ENCODE measurements at regions not wholly inside any gene's neighbourhood (a gene's known extent, or its start where the extent isn't known, plus 50 kb on each side); places are given as distances from the start of the nearest gene placed in this dataset.

- no peaks in the 10 kb centered on the region for H3K27me3 ChIP-seq (ENCODE audit: control insufficient read depth, low read length)
- H3K9me2 ChIP-seq (replicated peaks; ENCODE audit: control insufficient read depth, low read length) = no peaks in the 10 kb centered on the region
- no peaks in the 10 kb centered on the region for H4K20me1 ChIP-seq (ENCODE audit: control insufficient read depth, insufficient read depth, low read depth, low read length)
- H3K4me1 ChIP-seq (ENCODE audit: control insufficient read depth, low read length) = no peaks in the 10 kb centered on the region
- no peaks in the 10 kb centered on the region for H3K36me3 ChIP-seq (ENCODE audit: control insufficient read depth, low read length)
- TF ChIP-seq EZH2phosphoT487 (IDR thresholded peaks at IDR 0.05; ENCODE audit: borderline replicate concordance, low read length) = no peak
- TF ChIP-seq, protein P1, sequence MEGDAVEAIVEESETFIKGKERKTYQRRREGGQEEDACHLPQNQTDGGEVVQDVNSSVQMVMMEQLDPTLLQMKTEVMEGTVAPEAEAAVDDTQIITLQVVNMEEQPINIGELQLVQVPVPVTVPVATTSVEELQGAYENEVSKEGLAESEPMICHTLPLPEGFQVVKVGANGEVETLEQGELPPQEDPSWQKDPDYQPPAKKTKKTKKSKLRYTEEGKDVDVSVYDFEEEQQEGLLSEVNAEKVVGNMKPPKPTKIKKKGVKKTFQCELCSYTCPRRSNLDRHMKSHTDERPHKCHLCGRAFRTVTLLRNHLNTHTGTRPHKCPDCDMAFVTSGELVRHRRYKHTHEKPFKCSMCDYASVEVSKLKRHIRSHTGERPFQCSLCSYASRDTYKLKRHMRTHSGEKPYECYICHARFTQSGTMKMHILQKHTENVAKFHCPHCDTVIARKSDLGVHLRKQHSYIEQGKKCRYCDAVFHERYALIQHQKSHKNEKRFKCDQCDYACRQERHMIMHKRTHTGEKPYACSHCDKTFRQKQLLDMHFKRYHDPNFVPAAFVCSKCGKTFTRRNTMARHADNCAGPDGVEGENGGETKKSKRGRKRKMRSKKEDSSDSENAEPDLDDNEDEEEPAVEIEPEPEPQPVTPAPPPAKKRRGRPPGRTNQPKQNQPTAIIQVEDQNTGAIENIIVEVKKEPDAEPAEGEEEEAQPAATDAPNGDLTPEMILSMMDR (IDR thresholded peaks at IDR 0.05; ENCODE audit: low read depth, low read length, poor library complexity, severe bottlenecking) = no peak
- H3K79me2 ChIP-seq (ENCODE audit: control insufficient read depth, low read length) = no peaks in the 10 kb centered on the region
- no peak overlapping the region for H3K27ac ChIP-seq (ENCODE audit: low read depth, low read length)
- no peaks in the 10 kb centered on the region for H3F3A ChIP-seq (ENCODE audit: control insufficient read depth, insufficient read depth)
- no peaks in the 10 kb centered on the region for H3K9me3 ChIP-seq (ENCODE audit: control insufficient read depth, insufficient read depth, low read length)
- no peak overlapping the region for H3K4me2 ChIP-seq (ENCODE audit: low read length)
- no peak overlapping the region for H3K4me3 ChIP-seq (ENCODE audit: low read length)
Measured at GRCh38 chr4:144298519-144298918, 158.0 kb upstream of the GYPA start.

DNA sequence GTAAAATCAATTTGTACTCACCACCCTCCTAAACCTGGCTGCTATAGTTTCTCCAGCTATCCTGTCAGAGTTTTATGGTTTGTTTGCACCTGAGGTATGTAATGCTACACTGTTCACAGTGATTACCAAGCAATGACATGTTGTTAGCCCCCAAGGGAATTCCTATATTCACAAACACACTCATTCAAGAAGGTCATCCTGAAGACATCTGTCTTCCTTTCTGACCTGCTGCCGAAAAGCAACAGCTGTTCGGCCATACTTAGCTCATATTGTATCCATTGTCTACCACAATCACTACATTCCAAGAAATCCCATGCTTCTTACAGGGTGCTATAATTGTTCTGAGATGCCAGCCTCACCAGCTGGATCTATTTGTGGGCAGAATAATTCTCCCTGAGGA is 160.1 kb upstream of the GYPA start:
- H4K20me1 ChIP-seq (ENCODE audit: control insufficient read depth, insufficient read depth, low read depth, low read length) = no peaks in the 10 kb centered on the region
- no peak for TF ChIP-seq EZH2phosphoT487 (IDR thresholded peaks at IDR 0.05; ENCODE audit: borderline replicate concordance, low read length)
- TF ChIP-seq, protein P1 (IDR thresholded peaks at IDR 0.05; ENCODE audit: low read depth, low read length, poor library complexity, severe bottlenecking) = no peak
- no peaks in the 10 kb centered on the region for H3K9me2 ChIP-seq (replicated peaks; ENCODE audit: control insufficient read depth, low read length)

DNA sequence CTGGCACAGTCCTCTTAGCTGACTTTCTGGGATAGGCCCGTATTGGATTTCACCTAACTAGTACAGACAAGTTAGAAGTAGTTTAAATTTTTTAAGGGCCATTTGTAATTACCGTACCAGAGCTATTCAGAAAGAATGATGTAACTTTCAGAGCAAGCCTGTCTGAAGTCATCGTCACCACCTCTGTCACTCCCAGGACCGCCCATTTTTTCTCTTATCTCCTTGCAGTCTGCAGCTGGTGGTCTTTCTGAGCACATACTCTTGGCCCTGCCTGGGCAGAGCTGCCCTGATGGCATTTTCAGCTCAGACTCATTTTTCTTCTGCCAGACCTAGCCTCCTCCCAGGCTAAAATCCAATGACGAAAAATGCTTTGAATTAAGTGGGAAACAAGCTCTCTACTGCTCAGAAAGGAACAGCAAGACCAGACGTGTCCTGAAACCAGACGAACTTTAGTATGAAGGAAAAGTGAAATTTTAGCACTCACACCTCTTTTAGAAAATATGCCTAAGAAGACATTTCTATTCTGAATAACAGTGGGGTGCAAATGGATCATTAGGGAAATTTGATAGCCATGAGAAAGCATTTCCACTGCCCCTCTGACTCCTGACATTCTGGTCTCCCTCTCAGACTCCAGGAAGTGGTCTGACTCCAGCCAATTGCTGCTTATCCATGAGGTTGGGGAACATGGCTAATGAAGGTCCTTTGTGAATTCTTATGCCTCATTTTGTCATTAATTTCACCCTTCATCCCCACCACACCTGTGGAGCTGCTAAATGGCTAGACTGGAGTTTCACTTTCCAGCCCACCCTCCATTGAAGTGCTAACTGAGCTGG is 162.4 kb upstream of the GYPA start:
- TF ChIP-seq EZH2phosphoT487 (IDR thresholded peaks at IDR 0.05; ENCODE audit: borderline replicate concordance, low read length) = no peak
- TF ChIP-seq, protein P1 (IDR thresholded peaks at IDR 0.05; ENCODE audit: low read depth, low read length, poor library complexity, severe bottlenecking) = no peak
- H4K20me1 ChIP-seq (ENCODE audit: control insufficient read depth, insufficient read depth, low read depth, low read length) = no peaks in the 10 kb centered on the region

More for the DNA sequence above, 160.1 kb upstream of the GYPA start:
- no peak overlapping the region for H3K4me2 ChIP-seq (ENCODE audit: low read length)
- H3K27ac ChIP-seq (ENCODE audit: low read depth, low read length) = no peak overlapping the region
- no peaks in the 10 kb centered on the region for H3K27me3 ChIP-seq (ENCODE audit: control insufficient read depth, low read length)
- no peaks in the 10 kb centered on the region for H3K36me3 ChIP-seq (ENCODE audit: control insufficient read depth, low read length)
- H3K9me3 ChIP-seq (ENCODE audit: control insufficient read depth, insufficient read depth, low read length) = no peaks in the 10 kb centered on the region
- H3K4me3 ChIP-seq (ENCODE audit: low read length) = no peak overlapping the region
- no peaks in the 10 kb centered on the region for H3K79me2 ChIP-seq (ENCODE audit: control insufficient read depth, low read length)
- H3K4me1 ChIP-seq (ENCODE audit: control insufficient read depth, low read length) = no peaks in the 10 kb centered on the region
- no peaks in the 10 kb centered on the region for H3F3A ChIP-seq (ENCODE audit: control insufficient read depth, insufficient read depth)

More for the DNA sequence above, 162.4 kb upstream of the GYPA start:
- no peaks in the 10 kb centered on the region for H3K79me2 ChIP-seq (ENCODE audit: control insufficient read depth, low read length)
- no peaks in the 10 kb centered on the region for H3K9me2 ChIP-seq (replicated peaks; ENCODE audit: control insufficient read depth, low read length)
- no peak overlapping the region for H3K27ac ChIP-seq (ENCODE audit: low read depth, low read length)
- H3K4me3 ChIP-seq (ENCODE audit: low read length) = no peak overlapping the region
- no peaks in the 10 kb centered on the region for H3K27me3 ChIP-seq (ENCODE audit: control insufficient read depth, low read length)
- H3K9me3 ChIP-seq (ENCODE audit: control insufficient read depth, insufficient read depth, low read length) = no peaks in the 10 kb centered on the region
- no peaks in the 10 kb centered on the region for H3F3A ChIP-seq (ENCODE audit: control insufficient read depth, insufficient read depth)
- H3K4me2 ChIP-seq (ENCODE audit: low read length) = no peak overlapping the region
- no peaks in the 10 kb centered on the region for H3K4me1 ChIP-seq (ENCODE audit: control insufficient read depth, low read length)
- no peaks in the 10 kb centered on the region for H3K36me3 ChIP-seq (ENCODE audit: control insufficient read depth, low read length)

All from DOHH2 (cell line).